ENCODE measurements at regions not wholly inside any gene's neighbourhood (a gene's known extent, or its start where the extent isn't known, plus 50 kb on each side); places are given as distances from the start of the nearest gene placed in this dataset.

GRCh38 chr4:62292911-62293310, 1092.8 kb downstream of the ADGRL3 start:
- no peak for DNase-seq

- DNase-seq = no peak
These were observed 1088.8 kb downstream of the ADGRL3 start for GRCh38 chr4:62288808-62289541.

- no peak for DNase-seq
These were observed 1084.9 kb downstream of the ADGRL3 start for GRCh38 chr4:62285026-62285425.

- DNase-seq = no peak
These were observed 1079.6 kb downstream of the ADGRL3 start for GRCh38 chr4:62279689-62280088.

GRCh38 chr4:62275470-62275869, 1075.3 kb downstream of the ADGRL3 start:
- no peak for DNase-seq

GRCh38 chr4:62274782-62275181, 1074.7 kb downstream of the ADGRL3 start:
- DNase-seq = no peak

GRCh38 chr4:62271107-62271506, 1071.0 kb downstream of the ADGRL3 start:
- no peak for DNase-seq

GRCh38 chr4:62269918-62270317, 1069.8 kb downstream of the ADGRL3 start:
- DNase-seq = no peak

GRCh38 chr4:62263454-62263853, 1063.3 kb downstream of the ADGRL3 start:
- DNase-seq = no peak

GRCh38 chr4:62262676-62263075, 1062.5 kb downstream of the ADGRL3 start:
- no peak for DNase-seq

- no peak for DNase-seq
These were observed 1060.1 kb downstream of the ADGRL3 start for GRCh38 chr4:62260254-62260653.

- DNase-seq = no peak
These were observed 1056.4 kb downstream of the ADGRL3 start for GRCh38 chr4:62256479-62256878.

GRCh38 chr4:62252728-62253127, 1052.6 kb downstream of the ADGRL3 start:
- DNase-seq = no peak

- DNase-seq = no peak
These were observed 1050.0 kb downstream of the ADGRL3 start for GRCh38 chr4:62250100-62250499.

- DNase-seq = no peak
These were observed 1043.8 kb downstream of the ADGRL3 start for GRCh38 chr4:62243895-62244294.

GRCh38 chr4:62235911-62236310, 1035.8 kb downstream of the ADGRL3 start:
- DNase-seq = no peak

- DNase-seq = no peak
These were observed 1032.7 kb downstream of the ADGRL3 start for GRCh38 chr4:62232814-62233213.

- no peak for DNase-seq
These were observed 1031.9 kb downstream of the ADGRL3 start for GRCh38 chr4:62231994-62232393.

GRCh38 chr4:62226082-62226481, 1026.0 kb downstream of the ADGRL3 start:
- no peak for DNase-seq

GRCh38 chr4:62222121-62222520, 1022.0 kb downstream of the ADGRL3 start:
- DNase-seq = no peak

- no peak for DNase-seq
These were observed 1010.4 kb downstream of the ADGRL3 start for GRCh38 chr4:62210486-62210885.

GRCh38 chr4:62209757-62210485, 1009.8 kb downstream of the ADGRL3 start:
- DNase-seq = no peak

GRCh38 chr4:62208921-62209320, 1008.8 kb downstream of the ADGRL3 start:
- DNase-seq = no peak

GRCh38 chr4:62204136-62204535, 1004.0 kb downstream of the ADGRL3 start:
- no peak for DNase-seq
